ENCODE measurements at regions not wholly inside any gene's neighbourhood (a gene's known extent, or its start where the extent isn't known, plus 50 kb on each side); places are given as distances from the start of the nearest gene placed in this dataset.
"Not testable (repeated sequence)": the region's sequence is repeated elsewhere in the genome, so short reads cannot be mapped to it uniquely, and the experiment has no call there.

- not testable (repeated sequence) for H3K27me3 ChIP-seq (ENCODE audit: insufficient read depth, poor library complexity, severe bottlenecking)
These were observed 450.7 kb downstream of the ZNF33B start for GRCh38 chr10:42187501-42188195.

GRCh38 chr10:42177793-42178689 lies 460.3 kb downstream of the ZNF33B start:
- H3K27ac ChIP-seq (replicated peaks); DNase-seq (ENCODE audit: low read depth in 1 of 2, low spot score in 1 of 2); H3K4me3 ChIP-seq (replicated peaks; ENCODE audit: insufficient read depth, low read length); H3K27me3 ChIP-seq (ENCODE audit: insufficient read depth, poor library complexity, severe bottlenecking): not testable (repeated sequence)

More at GRCh38 chr10:42187501-42188195, 450.7 kb downstream of the ZNF33B start:
- not testable (repeated sequence) for H3K4me3 ChIP-seq (replicated peaks; ENCODE audit: insufficient read depth, low read length); DNase-seq (ENCODE audit: low read depth in 1 of 2, low spot score in 1 of 2); H3K27ac ChIP-seq (replicated peaks)

GRCh38 chr10:42177077-42177792 lies 461.1 kb downstream of the ZNF33B start:
- H3K27me3 ChIP-seq (ENCODE audit: insufficient read depth, poor library complexity, severe bottlenecking): peaks cover 5% of the 10 kb centered on the region
- no peak overlapping the region for H3K27ac ChIP-seq (replicated peaks)
- TF ChIP-seq GABPA (IDR thresholded peaks at IDR 0.05; ENCODE audit: low read depth): no peak
- no peak for TF ChIP-seq REST (IDR thresholded peaks at IDR 0.05; ENCODE audit: insufficient replicate concordance, low read depth)
- TF ChIP-seq SPI1 (IDR thresholded peaks at IDR 0.05; ENCODE audit: borderline replicate concordance, low read depth): no peak
- H3K4me3 ChIP-seq (replicated peaks; ENCODE audit: insufficient read depth, low read length): no peak overlapping the region
- no peak for DNase-seq (ENCODE audit: low read depth in 1 of 2, low spot score in 1 of 2)

GRCh38 chr10:42150428-42151061 lies 487.8 kb downstream of the ZNF33B start:
- no peak overlapping the region for H3K4me3 ChIP-seq (replicated peaks; ENCODE audit: insufficient read depth, low read length)
- H3K27ac ChIP-seq (replicated peaks): no peak overlapping the region
- DNase-seq (ENCODE audit: low read depth in 1 of 2, low spot score in 1 of 2): no peak
- TF ChIP-seq GABPA (IDR thresholded peaks at IDR 0.05; ENCODE audit: low read depth) (no peak), SPI1 (IDR thresholded peaks at IDR 0.05; ENCODE audit: borderline replicate concordance, low read depth) (no peak), POLR2AphosphoS5 (IDR thresholded peaks at IDR 0.05; ENCODE audit: low read depth) (no peak), CTCF (IDR thresholded peaks at IDR 0.05; ENCODE audit: insufficient read depth, low read length) (no peak), REST (IDR thresholded peaks at IDR 0.05; ENCODE audit: insufficient replicate concordance, low read depth) (no peak)
- no peaks in the 10 kb centered on the region for H3K27me3 ChIP-seq (ENCODE audit: insufficient read depth, poor library complexity, severe bottlenecking)
